Dermis blood vessel endothelial cell (primary cell): ENCODE measurements at regions not wholly inside any gene's neighbourhood (a gene's known extent, or its start where the extent isn't known, plus 50 kb on each side); places are given as distances from the start of the nearest gene placed in this dataset.
A peak's percentile ranks its signal among the peaks of the same experiment; 100 is the strongest.

ENCODE experiments used
- DNase-seq: peaks from one replicate; pipeline ENCODE4 v3.0.0; 2010

DNA sequence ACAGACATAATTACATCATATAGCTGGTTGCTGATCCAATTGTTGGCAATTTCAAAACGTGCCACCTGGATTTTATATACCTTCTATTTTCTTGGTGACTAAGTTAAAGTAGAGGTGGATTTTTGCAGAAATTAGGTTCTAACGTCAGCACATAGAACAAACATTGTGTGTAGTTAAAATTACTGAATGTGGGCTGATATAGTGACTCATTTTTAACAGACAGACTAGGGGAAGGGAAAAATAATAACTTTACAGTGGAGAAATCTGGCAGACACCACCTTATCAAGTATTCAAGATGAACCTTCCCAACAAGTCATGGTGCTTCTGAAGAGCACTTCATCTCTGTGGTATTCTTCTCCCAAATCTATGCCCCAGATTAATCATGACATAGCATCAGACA, 134.5 kb downstream of the UCHL1 start:
- no peak for DNase-seq

DNA sequence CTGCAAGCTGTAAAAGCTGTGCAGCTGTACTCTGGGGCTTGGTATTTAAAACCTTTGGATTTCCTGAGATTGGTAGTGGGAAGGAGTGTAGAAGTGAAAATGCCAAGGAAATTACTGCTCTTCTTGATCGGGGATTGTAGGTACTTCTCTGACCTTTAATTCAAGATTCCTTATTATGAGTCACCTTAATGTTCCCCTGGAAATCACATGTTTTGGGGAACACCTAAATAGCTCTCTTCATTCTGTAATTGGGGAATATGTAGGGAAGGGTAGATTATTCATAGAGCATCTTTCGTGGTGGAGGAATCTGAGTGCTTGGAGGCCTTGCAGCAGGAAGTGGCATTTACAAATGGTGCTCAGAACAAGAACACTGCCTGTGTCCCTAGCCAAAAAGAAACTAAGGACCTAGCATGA, 137.8 kb downstream of the UCHL1 start:
- DNase-seq = no peak

DNA sequence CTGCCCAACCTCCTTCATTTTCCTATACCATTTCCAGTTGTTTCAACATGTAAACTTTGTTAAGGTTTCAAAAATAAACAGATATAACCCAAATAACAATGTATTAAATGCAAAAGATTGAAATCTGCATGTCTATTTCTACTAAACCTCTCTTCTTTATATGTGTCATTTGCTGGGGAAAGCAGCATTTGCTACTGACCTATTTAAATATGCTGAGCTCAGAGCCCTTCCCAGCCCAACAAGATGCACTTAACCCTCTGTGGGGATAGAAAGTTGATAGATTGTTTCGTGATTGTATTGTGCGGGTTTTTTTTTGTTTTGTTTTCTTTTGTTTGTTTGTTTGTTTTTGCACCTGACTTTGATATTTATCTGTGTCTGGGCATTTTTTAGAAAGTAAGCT, 139.5 kb downstream of the UCHL1 start:
- no peak for DNase-seq

DNA sequence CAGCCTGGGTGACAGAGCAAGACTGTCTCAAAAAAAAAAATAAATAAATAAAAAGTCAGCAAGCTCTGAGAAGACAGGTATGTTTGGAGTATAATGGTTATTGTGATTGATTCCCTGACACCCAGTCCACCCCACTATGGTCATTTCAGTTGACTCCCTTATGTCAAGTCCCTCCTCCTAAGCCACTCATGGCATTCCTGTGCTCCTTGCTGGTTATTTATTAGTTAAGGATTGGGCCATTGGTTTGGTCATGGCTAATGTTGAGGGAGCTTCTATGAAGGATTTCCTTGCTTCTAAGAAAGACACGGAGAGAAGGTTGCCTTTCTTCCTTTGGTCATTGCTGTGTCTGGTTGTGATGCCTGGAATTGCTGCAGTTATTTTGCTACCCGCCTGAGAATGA, 140.1 kb downstream of the UCHL1 start:
- DNase-seq = no peak

DNA sequence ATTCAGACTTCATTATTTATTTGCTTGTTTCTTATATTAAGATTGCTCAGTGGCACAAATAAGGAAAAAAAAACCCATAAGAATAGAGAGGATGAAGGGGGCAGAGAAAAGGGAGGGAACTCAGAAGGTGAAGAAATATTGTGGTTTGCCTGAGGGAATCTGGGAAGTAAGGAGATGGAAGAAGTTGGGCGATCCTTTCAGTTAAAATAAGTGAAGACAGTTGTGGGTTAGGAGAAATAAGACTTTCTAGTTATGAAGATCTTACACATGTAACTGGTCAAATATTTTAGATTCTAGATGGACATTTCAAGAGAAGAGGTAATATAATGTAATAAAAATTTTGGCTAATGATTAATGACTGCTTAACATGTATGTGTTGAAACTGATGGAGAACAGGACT, 138.7 kb upstream of the LIMCH1 start:
- no peak for DNase-seq

DNA sequence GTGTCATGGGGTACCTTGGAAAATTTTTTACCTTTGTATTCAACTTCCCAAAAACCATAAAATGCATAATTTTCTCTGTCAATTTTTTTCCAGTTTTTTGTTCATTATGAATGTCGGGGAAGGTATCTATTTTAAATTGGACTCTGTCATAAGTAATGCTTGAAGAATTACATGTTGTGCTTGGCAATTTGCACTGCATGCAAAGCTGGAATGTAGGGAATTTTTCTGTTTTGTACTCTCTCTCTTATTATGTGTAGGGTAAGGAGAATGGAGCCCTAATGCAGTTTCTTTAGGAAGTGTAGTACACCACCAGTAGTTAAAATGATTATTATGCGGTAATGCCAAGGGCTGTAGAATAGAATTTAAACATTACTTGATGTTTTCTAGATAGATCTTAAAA, 137.7 kb upstream of the LIMCH1 start:
- DNase-seq = no peak

DNA sequence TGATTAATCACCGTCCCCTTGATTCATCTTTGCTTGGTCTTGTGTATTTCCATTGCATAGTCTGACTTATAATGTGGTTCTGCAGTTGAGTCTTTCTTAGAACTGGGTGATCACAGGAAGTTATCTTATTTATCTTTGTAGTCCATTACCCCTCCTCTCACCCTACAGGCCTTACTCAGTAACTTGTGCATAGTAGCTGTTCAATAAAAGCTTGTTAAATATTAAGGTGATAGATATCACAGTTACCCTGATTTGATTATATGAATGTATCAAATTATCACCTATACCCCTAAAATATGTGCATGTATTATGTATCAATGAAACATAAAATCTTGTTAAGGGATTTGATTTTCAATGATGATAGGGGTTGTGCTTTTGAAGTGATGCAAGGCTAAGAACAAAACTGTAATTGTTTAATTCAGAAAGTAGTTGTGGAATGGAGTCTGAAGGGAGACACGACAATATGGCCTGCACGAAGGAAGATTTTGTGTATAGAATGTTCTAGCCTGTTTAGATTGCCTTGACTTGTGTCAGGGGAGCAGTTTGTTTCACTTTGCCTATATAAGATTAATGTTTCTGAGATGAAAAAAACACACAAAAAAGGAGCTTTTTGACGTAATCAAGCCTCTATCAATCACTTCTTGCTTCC, 132.4 kb upstream of the LIMCH1 start:
- DNase-seq = no peak

DNA sequence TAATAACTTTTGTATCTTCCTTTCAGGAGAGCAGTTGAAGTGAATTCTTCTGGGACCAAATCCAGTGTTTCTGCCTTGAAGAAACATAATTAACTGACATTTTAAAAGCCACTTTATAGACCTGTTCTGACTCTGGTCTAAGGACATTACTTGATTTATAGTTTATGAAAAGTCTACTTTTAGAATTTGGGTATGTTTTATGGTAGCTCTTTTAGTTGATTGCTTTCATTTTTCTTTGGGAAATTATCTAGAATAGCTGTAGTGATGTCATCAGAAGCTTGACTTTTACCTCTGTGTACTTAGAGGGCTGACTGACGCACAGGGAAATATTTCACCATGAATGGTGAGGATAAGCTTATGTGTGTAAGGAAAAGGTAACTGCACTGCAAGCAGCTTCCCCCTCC, 131.8 kb upstream of the LIMCH1 start:
- DNase-seq = no peak

DNA sequence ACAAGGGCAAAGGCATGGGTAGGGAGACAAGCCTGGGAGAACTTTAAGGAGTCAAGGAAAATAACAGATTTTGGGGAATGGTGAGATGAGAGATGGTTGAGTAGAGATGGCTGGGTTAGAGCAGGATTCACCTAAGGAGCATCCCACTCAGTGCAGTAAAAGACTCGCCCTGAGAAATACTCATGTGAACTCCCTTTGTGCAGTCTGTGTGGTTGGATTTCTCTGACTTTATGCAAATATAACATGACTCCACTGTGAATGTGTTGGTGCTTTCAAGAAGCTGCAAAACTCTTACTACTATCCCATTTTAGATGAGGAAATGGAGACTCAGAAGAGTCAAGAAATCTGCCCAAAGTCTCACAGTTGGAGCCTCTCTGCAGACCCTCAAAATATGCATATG, 129.8 kb upstream of the LIMCH1 start:
- DNase-seq = no peak

DNA sequence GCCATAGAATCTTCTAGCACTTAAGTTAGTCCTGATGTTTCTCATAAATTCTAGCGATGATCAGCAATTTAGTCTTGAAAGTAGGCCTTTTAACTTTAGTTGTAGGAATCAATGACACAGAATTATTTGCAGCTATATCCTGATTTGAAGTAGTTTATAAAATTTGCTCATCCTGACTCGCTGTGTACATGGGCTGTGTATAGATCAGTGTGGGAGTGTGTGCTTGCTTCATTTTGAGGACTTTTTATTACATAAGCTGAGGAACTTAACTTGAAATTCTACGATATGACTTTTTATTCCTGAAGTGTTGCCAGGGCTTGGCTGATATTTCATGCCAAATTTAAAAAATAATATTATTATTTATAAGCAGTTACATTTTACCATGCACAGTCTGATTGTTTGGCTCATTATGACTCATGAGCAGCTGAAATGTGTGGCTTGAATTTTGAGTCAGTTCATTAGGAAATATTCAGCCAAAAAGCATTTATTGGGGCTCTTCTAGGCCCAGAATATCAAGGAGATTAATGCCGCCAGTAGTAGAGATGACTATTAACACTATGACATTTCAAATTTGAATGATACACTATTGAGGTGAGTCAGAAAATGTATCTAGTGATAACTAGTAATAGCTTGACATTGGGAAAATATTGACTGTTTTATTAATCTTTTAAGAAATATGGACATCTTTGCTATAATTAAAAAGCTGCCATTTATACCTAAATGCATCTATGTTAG, 128.9 kb upstream of the LIMCH1 start:
- DNase-seq = no peak

DNA sequence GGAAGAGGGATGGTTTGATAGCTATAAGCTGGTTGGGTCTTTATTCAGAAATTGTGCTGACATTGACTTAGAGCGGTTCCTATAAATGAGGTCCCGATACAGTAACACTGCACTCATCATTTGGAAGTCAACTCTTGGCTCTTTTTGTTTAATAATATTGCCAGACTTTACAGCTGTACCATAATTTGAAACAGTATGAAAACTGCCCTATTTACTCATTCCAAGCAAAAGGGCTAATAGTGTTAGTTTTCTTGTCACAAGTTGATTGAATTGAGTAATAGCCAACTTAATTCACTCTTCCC, 128.4 kb upstream of the LIMCH1 start:
- DNase-seq = no peak

DNA sequence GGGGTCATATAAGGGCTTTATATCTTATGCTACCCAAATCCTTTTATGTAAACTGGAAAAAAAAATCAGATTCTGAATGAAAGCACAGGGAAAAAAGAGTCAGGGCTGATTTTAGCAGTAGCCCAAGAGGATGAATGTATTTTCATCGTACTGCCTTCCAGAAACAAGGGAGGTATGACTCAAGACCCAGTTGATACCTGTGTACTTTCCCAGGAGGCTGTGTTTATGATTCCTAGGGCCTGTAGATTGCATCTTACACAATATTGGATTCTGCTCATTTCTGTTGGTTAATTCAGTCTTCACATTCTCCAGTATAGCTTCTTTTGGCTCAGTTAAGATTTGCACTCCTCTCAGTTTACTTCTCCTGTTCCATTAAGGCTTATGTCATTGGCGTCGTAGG, 127.9 kb upstream of the LIMCH1 start:
- DNase-seq = no peak

DNA sequence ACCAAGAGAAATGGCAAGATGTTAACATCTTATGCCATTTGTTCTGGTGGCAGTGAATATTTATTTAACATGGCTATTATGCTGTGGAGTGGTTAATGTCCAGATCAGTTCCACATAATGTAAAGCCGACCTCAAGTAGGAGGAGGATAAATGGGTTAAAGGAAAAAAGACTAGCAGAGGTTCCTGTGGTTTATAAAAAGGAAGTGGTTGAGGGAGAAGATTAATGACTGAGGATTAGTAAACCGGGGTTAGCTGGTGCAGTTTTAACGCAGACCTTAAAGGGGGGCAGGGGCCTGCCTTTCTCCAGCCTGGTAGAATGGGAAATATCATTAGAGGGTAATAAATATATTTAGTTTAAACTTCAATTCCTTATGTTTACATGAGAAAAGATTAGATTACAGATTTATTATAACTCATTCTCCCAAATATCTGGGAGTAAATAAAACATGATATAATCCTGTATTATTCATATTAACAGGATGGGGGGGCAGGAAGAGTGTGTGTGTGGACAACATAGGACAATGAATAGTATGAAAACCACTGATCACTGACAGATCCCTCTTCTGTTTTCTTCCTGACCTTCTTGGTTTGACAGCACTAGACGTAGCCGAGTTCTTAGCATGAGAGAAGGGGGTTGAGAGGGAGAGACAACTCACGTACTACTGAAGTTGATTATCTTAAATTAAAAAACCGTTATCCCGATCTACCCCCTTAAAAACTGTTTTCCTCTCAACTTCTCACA, 124.1 kb upstream of the LIMCH1 start:
- DNase-seq = no peak

DNA sequence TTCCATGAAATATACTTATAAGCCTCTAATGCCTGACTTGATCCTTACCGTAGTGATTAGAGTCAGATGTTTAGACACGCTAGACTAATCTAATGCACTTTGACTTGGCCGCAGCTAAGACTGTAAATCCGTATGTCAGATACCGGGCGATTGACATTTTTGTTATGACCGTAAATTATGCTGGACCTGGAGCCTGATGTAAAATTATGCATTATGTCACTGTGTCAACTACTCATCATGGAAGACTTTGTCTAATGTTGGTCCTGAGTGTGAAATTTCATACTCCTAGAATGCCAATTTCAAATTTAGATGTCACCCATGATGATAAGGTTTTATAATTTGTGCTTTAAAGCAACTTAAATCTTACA, 123.6 kb upstream of the LIMCH1 start:
- DNase-seq = no peak

DNA sequence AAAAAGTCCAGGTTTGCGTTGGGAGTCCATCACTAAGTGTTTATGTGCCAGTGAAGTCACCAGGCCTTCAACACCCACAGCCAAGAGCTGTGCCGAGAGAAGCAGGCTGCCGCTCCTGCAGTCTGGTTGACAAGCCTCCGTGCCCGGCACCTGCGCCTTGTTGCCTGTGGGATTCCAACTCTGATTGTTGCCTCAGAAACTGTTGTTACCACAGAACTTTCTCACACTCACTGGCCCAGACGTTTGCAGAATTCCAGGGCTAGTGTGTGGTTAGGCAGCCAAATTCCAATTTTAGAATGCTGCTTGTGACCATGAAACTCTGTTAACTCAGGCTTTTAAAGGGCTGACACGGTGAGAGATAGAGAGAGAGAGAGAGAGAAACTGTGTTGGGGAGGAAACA, 119.5 kb upstream of the LIMCH1 start:
- DNase-seq = no peak

DNA sequence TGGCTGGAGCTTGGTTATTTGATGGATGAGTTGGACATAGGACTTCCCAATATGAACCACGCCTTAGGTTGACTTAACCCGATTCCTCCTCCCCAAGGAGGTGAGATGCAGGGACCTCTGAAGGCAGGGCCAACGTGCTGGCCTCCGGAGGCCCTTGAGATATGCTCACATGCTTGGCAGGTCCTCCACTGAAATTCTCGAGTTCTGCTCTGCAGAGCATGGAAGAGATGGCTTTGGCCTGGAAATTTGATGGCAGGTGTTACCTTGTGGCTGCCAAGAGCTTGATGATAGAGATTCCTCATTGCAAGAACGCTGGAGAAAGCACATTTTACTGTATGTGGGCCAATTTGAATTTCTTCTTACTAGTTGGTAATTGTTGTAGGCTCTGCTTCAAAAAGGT, 117.4 kb upstream of the LIMCH1 start:
- DNase-seq = no peak

DNA sequence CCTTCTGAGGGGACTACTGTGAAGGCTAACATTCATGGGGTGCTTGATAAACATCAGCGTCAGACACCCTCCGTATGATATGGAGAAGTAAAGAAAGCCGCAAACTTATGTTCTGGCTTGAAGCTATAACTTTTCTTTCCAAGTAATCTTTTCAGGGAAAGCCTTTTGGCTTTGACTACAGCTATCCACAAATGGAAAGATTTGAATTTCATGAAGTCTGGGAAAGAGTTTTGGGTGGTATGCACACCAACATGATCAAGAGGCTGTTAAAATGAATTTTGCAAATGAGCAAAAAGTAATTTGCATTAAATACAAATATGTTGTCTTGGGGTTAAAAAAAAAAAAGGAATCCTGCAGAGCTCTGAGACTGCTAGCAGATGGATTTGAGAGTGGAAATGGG, 114.8 kb upstream of the LIMCH1 start:
- no peak for DNase-seq

DNA sequence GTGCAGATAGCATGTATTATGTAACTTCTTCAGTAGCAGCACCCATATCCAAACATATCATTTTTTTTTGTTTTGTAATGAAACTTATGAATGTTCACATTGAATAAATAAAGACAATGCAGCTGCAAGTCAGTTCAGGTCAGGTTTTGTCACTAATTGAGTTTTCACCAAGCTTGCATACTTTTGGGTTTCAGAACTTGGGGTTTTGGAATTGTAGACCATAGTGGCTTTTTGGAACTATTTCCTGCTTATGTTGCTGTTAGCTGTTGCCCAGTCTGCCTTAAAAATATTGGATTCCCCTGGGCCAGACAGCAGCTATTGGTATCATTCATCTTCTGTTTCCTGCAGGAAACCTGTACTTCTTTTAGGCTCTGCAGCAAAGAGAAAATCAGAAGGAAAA, 113.4 kb upstream of the LIMCH1 start:
- peak; percentile 17 for DNase-seq

DNA sequence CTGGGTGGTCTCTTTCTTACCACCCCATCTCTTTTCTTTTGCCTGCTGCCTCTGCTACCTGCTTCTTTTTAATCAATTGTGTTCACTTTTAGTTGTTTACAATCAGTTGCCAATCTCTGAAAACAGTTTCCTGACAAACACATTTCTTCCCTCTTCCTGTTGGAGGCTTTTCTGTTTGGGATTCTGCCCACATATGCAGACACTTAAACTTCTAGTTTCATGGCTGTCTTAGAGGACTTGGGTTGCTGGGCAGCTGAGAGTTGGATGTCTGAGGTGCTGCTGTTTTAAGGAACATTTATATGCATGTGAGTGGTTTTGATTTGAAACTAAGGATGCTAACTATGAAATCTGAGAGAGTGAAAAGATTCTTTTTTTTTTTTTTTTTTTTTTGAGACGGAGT, 112.3 kb upstream of the LIMCH1 start:
- DNase-seq = peak; percentile 10

DNA sequence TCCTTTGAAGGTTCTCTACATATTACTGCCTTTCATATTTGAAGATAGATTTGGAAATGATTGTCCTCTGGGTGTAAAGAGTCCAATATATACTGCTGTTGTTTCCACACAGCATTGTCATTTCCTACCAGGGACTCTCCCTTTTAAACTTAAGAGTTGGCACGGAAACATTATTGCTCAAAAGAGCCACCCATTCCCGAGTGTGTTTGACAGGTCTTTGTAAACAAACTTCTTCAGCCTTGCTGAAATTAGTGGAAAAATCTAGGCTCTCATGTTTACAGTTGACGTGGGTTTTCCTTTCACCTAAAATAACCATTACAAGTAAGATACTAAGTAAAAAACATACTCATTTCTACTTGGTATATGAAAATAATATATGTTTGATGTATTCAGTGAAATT, 111.4 kb upstream of the LIMCH1 start:
- peak; percentile 66 for DNase-seq

DNA sequence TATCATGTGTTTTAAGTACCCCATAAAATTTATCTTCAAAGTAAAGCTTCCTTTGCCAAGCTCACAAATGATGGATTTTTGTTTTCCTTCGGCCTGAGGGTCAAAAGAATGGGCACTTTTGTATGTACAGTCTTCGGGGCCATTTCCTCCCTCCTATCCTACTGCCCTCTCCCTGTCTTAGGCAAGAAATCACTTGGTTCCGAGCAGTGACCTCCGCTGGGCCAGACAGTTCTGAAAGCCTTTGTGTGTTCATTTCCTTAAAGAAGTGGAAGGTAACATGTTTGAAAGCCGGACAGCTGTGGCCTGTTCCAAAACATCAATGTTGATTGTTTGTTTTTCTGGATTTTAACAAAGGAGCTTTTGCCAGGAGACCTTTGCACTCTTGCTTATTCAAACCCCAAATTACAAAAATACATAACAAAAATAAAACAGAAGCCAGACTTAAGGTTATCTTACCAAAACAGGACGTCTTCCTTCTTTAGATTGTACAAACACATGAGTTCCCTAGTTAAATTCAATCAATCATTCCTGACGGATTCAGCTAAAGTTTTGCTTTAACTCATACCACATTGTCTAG, 110.6 kb upstream of the LIMCH1 start:
- peak; percentile 67 for DNase-seq

DNA sequence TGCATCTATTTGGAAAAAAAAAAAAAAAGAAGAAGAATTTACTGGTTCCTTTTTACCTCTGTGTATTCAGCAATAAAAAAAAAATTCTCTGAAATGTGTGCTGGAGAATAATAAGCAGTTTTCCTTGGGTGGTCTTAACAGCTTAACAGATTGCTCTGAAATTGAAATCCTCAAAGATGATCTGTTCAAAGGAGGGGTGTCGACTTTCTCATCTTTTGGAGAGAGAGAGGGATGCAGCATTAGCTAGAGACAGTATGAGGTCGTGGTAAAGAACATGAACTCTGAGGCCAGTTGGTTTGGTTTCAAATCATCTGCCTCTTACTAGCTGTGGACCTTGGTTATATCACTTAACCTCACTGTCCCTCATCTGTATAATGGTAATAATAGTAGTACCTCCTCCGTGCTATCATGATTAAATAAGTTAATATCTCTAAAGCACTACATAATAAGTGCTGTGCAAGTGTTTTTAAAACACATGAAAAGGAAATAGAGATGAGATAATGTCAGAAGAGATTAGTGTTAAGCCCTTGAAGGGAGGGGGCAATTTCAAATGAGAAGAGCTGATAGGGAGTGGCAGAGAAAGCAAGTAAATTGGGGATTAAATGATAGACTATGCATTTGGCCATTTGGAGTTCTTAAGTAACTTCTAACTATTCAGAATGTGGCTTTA, 109.9 kb upstream of the LIMCH1 start:
- DNase-seq = peak; percentile 10

DNA sequence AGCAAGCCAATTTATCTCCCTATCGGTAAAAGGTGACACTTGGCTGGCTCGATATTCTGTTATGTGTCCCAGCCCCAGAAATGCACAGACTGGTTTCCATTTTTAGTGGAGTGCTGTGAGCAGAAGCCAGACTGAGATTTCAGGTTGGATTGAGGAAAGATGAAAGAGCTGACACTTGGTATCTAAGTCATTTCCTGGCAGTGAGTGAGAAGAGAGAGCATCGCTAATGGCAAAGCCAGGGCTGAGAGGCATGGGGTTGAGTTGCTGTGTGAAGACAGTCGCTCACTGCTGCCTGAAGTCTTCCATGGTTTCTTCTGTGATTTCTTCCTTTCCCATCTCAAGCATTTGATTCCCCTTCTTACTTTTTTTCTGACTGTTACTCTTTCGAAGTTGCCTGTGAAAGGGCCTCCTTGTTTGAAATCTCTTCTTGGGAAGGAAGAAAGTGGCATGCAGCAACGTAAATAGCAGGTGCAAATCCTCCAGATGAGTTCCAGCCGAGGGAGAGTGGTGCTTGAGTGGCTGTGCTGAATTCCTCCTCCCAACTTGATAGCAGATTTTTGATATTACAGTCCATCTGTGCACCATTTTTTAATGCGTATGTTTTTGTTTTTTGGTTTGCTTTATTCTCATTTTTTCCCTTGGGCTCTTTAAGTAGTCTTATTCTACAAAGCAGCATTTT, 109.2 kb upstream of the LIMCH1 start:
- DNase-seq = no peak
